ENCODE measurements at regions not wholly inside any gene's neighbourhood (a gene's known extent, or its start where the extent isn't known, plus 50 kb on each side); places are given as distances from the start of the nearest gene placed in this dataset.

- Histone ChIP-seq H4K91ac (ENCODE audit: low read depth, low read length) (no peak overlapping the region), H2AK5ac (ENCODE audit: low read length) (no peak overlapping the region), H3K23ac (ENCODE audit: low read length) (no peak overlapping the region), H3K9me3 (ENCODE audit: insufficient read depth, low read depth, low read length) (no peaks in the 10 kb centered on the region), H3K27ac (ENCODE audit: low read depth, low read length) (no peak overlapping the region), H3K4me2 (ENCODE audit: low read length) (no peak overlapping the region), H2BK12ac (ENCODE audit: low read length) (no peak overlapping the region), H3K4me1 (ENCODE audit: control insufficient read depth in 1 of 2, insufficient read depth in 2 of 2, low read length in 2 of 2) (peaks cover 0 to 2% of the 10 kb centered on the region in 2 experiments), H2BK5ac (ENCODE audit: low read depth, low read length, poor library complexity) (no peak overlapping the region), H3K4me3 (ENCODE audit: low read depth, low read length) (no peak overlapping the region), H3K79me2 (ENCODE audit: control insufficient read depth, insufficient read depth, low read length, poor library complexity) (no peaks in the 10 kb centered on the region), H3K79me1 (ENCODE audit: low read length) (no peaks in the 10 kb centered on the region), H3K18ac (ENCODE audit: low read length) (no peak overlapping the region), H3K27me3 (ENCODE audit: insufficient read depth, low read length) (no peaks in the 10 kb centered on the region), H3K9ac (ENCODE audit: low read length) (no peak overlapping the region), H2BK120ac (ENCODE audit: insufficient read depth, low read length, poor library complexity) (no peak overlapping the region), H3K14ac (ENCODE audit: low read length) (no peak overlapping the region), H3K4ac (ENCODE audit: low read depth, low read length) (no peak overlapping the region), H4K8ac (ENCODE audit: low read depth, low read length) (no peak overlapping the region), H3K36me3 (ENCODE audit: control insufficient read depth in 1 of 2, insufficient read depth in 2 of 2, low read length in 2 of 2) (no peaks in the 10 kb centered on the region), H2AFZ (ENCODE audit: insufficient read depth, low read length, poor library complexity) (no peak overlapping the region), H4K12ac (ENCODE audit: low read depth, low read length) (no peak overlapping the region)
- DNase-seq = no peak
Observed at GRCh38 chr5:171634511-171634910, 151.1 kb upstream of the SMIM23 start.

DNA sequence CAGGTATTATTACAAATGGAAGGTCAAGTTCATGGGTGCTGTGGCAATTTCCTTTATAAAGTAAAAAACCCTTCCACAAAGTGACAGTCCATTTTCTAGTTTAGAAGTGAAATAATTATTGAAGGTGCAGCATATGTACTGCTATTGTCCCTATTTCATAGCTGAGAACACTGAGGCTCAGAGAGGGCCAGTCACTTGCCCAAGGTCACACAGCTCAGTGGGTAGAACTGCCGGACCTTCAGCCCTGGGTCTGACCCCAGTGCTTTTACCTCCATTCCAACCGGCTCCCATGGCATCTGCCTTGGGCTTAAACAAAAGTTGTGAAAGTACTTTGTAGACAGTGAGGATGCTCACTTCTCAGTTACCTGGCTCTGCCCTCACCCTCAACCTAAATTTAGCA, 150.6 kb upstream of the SMIM23 start:
- Histone ChIP-seq H3K4ac (ENCODE audit: low read depth, low read length) (no peak overlapping the region), H3K4me3 (ENCODE audit: low read depth, low read length) (no peak overlapping the region), H2AFZ (ENCODE audit: insufficient read depth, low read length, poor library complexity) (no peak overlapping the region), H3K27me3 (ENCODE audit: insufficient read depth, low read length) (no peaks in the 10 kb centered on the region), H3K36me3 (ENCODE audit: control insufficient read depth in 1 of 2, insufficient read depth in 2 of 2, low read length in 2 of 2) (no peaks in the 10 kb centered on the region), H4K12ac (ENCODE audit: low read depth, low read length) (no peak overlapping the region), H3K27ac (ENCODE audit: low read depth, low read length) (no peak overlapping the region), H3K23ac (ENCODE audit: low read length) (no peak overlapping the region), H3K9me3 (ENCODE audit: insufficient read depth, low read depth, low read length) (no peaks in the 10 kb centered on the region), H3K4me2 (ENCODE audit: low read length) (no peak overlapping the region), H2BK12ac (ENCODE audit: low read length) (no peak overlapping the region), H3K79me2 (ENCODE audit: control insufficient read depth, insufficient read depth, low read length, poor library complexity) (no peaks in the 10 kb centered on the region), H3K4me1 (ENCODE audit: control insufficient read depth in 1 of 2, insufficient read depth in 2 of 2, low read length in 2 of 2) (no peaks in the 10 kb centered on the region), H3K79me1 (ENCODE audit: low read length) (no peaks in the 10 kb centered on the region), H4K91ac (ENCODE audit: low read depth, low read length) (no peak overlapping the region), H2BK120ac (ENCODE audit: insufficient read depth, low read length, poor library complexity) (no peak overlapping the region), H3K9ac (ENCODE audit: low read length) (no peak overlapping the region), H2BK5ac (ENCODE audit: low read depth, low read length, poor library complexity) (no peak overlapping the region), H2AK5ac (ENCODE audit: low read length) (no peak overlapping the region), H4K8ac (ENCODE audit: low read depth, low read length) (no peak overlapping the region), H3K14ac (ENCODE audit: low read length) (no peak overlapping the region), H3K18ac (ENCODE audit: low read length) (no peak overlapping the region)
- DNase-seq = no peak
- no CpG with 5 or more reads among the region's 2 CpGs for WGBS (ENCODE audit: extremely low coverage, insufficient coverage, insufficient read length)

DNA sequence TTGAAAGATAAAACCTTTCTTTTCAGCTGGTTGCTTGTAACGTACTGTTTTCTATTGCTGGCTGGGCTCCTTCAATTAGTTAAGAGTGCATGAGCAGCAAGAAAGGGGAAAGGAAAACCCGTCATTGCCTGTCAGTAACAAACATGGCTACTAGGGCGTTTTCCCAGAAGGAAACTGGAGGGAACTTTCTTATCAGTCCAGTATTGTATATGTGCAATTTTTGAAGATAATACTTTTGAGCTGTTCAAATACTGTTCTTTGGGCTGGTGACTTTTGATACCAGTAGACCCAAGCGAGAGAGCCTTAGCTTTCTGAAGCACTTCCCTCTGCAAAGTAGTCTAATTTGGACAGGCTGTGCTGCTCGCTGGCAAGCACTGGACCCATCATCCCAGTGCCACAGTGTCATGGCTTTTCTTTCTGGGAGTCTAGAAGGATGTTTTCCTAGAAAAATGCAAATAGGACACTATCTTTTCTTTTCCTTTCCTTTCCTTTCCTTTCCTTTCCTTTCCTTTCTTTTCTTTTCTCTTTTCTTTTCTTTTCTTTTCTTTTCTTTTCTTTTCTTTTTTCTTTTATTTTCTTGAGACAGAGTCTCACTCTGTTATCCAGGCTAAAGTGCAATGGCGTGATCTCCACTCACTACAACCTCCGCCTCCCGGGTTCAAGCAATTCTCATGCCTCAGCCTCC, 149.9 kb upstream of the SMIM23 start:
- H3K27me3 ChIP-seq (ENCODE audit: insufficient read depth, low read length) = no peaks in the 10 kb centered on the region
- no peaks in the 10 kb centered on the region for H3K4me1 ChIP-seq (ENCODE audit: control insufficient read depth in 1 of 2, insufficient read depth in 2 of 2, low read length in 2 of 2)
- H2AFZ ChIP-seq (ENCODE audit: insufficient read depth, low read length, poor library complexity) = no peak overlapping the region
- H3K4ac ChIP-seq (ENCODE audit: low read depth, low read length) = no peak overlapping the region
- H2BK120ac ChIP-seq (ENCODE audit: insufficient read depth, low read length, poor library complexity) = no peak overlapping the region
- H3K14ac ChIP-seq (ENCODE audit: low read length) = no peak overlapping the region
- no peak overlapping the region for H3K18ac ChIP-seq (ENCODE audit: low read length)
- no peak overlapping the region for H3K4me3 ChIP-seq (ENCODE audit: low read depth, low read length)
- H2BK12ac ChIP-seq (ENCODE audit: low read length) = no peak overlapping the region
- H2AK5ac ChIP-seq (ENCODE audit: low read length) = no peak overlapping the region
- H3K9ac ChIP-seq (ENCODE audit: low read length) = no peak overlapping the region
- WGBS (ENCODE audit: extremely low coverage, insufficient coverage, insufficient read length) = no CpG with 5 or more reads among the region's 8 CpGs
- no peak overlapping the region for H4K8ac ChIP-seq (ENCODE audit: low read depth, low read length)
- no peak overlapping the region for H4K91ac ChIP-seq (ENCODE audit: low read depth, low read length)
- H3K79me2 ChIP-seq (ENCODE audit: control insufficient read depth, insufficient read depth, low read length, poor library complexity) = no peaks in the 10 kb centered on the region
- no peak overlapping the region for H2BK5ac ChIP-seq (ENCODE audit: low read depth, low read length, poor library complexity)
- no peak overlapping the region for H4K12ac ChIP-seq (ENCODE audit: low read depth, low read length)
- H3K36me3 ChIP-seq (ENCODE audit: control insufficient read depth in 1 of 2, insufficient read depth in 2 of 2, low read length in 2 of 2) = no peaks in the 10 kb centered on the region
- H3K79me1 ChIP-seq (ENCODE audit: low read length) = no peaks in the 10 kb centered on the region
- no peak for DNase-seq
- no peak overlapping the region for H3K23ac ChIP-seq (ENCODE audit: low read length)
- no peaks in the 10 kb centered on the region for H3K9me3 ChIP-seq (ENCODE audit: insufficient read depth, low read depth, low read length)
- no peak overlapping the region for H3K4me2 ChIP-seq (ENCODE audit: low read length)
- no peak overlapping the region for H3K27ac ChIP-seq (ENCODE audit: low read depth, low read length)

- Histone ChIP-seq H2BK5ac (ENCODE audit: low read depth, low read length, poor library complexity) (no peak overlapping the region), H3K18ac (ENCODE audit: low read length) (no peak overlapping the region), H3K14ac (ENCODE audit: low read length) (no peak overlapping the region), H2AFZ (ENCODE audit: insufficient read depth, low read length, poor library complexity) (no peak overlapping the region), H4K12ac (ENCODE audit: low read depth, low read length) (no peak overlapping the region), H3K27me3 (ENCODE audit: insufficient read depth, low read length) (no peaks in the 10 kb centered on the region), H3K9ac (ENCODE audit: low read length) (no peak overlapping the region), H3K23ac (ENCODE audit: low read length) (no peak overlapping the region), H2BK12ac (ENCODE audit: low read length) (no peak overlapping the region), H2AK5ac (ENCODE audit: low read length) (no peak overlapping the region), H3K79me1 (ENCODE audit: low read length) (no peaks in the 10 kb centered on the region), H2BK120ac (ENCODE audit: insufficient read depth, low read length, poor library complexity) (no peak overlapping the region), H3K4me3 (ENCODE audit: low read depth, low read length) (no peak overlapping the region), H3K79me2 (ENCODE audit: control insufficient read depth, insufficient read depth, low read length, poor library complexity) (no peaks in the 10 kb centered on the region), H3K9me3 (ENCODE audit: insufficient read depth, low read depth, low read length) (no peaks in the 10 kb centered on the region), H3K4me2 (ENCODE audit: low read length) (no peak overlapping the region), H3K4ac (ENCODE audit: low read depth, low read length) (no peak overlapping the region), H4K91ac (ENCODE audit: low read depth, low read length) (no peak overlapping the region), H3K27ac (ENCODE audit: low read depth, low read length) (no peak overlapping the region), H4K8ac (ENCODE audit: low read depth, low read length) (no peak overlapping the region), H3K4me1 (ENCODE audit: control insufficient read depth in 1 of 2, insufficient read depth in 2 of 2, low read length in 2 of 2) (no peaks in the 10 kb centered on the region), H3K36me3 (ENCODE audit: control insufficient read depth in 1 of 2, insufficient read depth in 2 of 2, low read length in 2 of 2) (no peaks in the 10 kb centered on the region)
- no CpG with 5 or more reads among the region's 1 CpG for WGBS (ENCODE audit: extremely low coverage, insufficient coverage, insufficient read length)
- DNase-seq = no peak
Observed at GRCh38 chr5:171637811-171638210, 147.8 kb upstream of the SMIM23 start.
